GM18507 (cell line): ENCODE measurements at regions not wholly inside any gene's neighbourhood (a gene's known extent, or its start where the extent isn't known, plus 50 kb on each side); places are given as distances from the start of the nearest gene placed in this dataset.

Experiments
- DNase-seq: peaks from one replicate; pipeline ENCODE4 v3.0.0; 2011; ENCODE audit warnings: low read depth; ENCODE audit not compliant: insufficient read length; ENCODE audit errors: extremely low spot score
- FAIRE-seq: peaks from 2 replicates; lab custom pipeline; 2011; peaks lifted over from hg19 to GRCh38; lab: Jason Lieb, UNC

GRCh38 chr12:19885093-19885812 lies 446.0 kb downstream of the AEBP2 start:
- FAIRE-seq (no peak), DNase-seq (no peak)

GRCh38 chr12:19886065-19886464 lies 446.8 kb downstream of the AEBP2 start:
- DNase-seq (no peak), FAIRE-seq (no peak)

- FAIRE-seq (no peak), DNase-seq (no peak)
These were observed 447.4 kb downstream of the AEBP2 start for GRCh38 chr12:19886639-19887064.

DNA sequence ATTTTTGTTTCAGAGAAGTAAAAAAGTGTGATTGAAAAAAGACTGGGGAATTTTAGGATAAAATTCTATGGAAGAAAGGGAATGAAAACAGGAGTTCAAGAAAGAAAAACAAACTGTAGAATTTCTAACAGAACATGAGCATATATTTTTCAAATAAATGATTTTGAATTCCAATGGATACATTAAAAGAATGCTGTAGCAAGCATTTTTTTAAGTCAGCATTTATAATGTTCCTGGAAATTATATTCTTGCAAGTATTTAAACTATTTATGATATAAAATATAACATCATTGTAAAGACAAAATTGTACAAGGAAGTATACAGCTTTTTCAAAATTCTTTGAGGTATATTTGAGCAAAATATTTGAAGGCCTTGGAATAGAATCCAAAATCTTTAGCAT lies 450.7 kb downstream of the AEBP2 start:
- FAIRE-seq (no peak), DNase-seq (no peak)

DNA sequence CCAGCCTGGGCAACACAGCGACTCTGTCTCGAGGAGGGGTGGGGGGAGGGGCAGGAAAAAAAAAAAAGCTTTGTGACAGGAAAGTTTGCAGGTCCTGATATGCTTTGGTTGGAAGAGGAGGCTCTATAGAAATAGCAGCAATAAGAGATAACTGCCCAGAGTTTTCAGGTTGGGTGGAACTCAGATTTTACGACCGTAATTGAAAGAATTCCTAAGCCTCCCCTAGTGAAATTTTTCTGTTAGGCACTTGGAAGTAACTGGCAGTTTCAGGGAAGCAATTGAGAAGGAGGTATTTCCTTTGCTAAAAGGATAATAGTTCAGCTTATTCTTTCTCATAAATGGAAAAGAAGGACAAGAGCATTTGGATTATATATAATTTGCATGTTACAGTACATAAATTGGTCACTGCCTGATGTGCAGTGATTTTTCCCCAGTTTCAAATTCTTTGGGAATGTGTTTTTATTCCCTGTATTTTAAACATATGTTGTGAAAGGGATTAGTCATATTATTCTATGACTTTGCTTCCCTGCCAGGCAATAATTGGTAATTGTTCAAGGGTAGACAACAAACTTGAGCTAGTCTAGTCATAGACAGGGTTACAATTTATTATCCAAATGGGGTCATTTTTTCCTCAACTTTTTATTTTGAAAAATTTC lies 452.8 kb downstream of the AEBP2 start:
- FAIRE-seq (no peak), DNase-seq (no peak)

DNA sequence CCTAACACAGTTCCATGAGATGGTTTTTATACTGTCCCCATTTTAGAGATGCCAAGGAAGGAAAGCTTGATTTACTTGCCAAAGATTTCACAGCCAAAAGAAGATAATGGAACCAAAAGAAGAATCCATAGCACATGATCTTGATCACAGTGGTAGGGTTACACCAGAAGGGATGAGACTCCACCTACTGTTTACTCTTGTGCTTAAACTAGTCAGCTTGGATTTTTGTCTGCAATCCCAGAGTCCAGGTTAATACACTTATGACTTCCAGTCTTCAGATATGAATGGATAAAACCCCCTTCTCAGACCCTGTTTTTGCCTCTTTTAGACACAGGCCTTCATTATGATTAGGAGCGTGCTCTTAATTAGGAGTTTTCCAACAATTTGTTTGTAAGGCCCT lies 454.2 kb downstream of the AEBP2 start:
- FAIRE-seq (no peak), DNase-seq (no peak)

GRCh38 chr12:19894050-19894449 lies 454.8 kb downstream of the AEBP2 start:
- no peak for FAIRE-seq
- DNase-seq = no peak

GRCh38 chr12:19894803-19895202 lies 455.5 kb downstream of the AEBP2 start:
- FAIRE-seq (peak; percentile 33), DNase-seq (no peak)

GRCh38 chr12:19895246-19896020 lies 456.1 kb downstream of the AEBP2 start:
- DNase-seq = no peak
- no peak for FAIRE-seq

DNA sequence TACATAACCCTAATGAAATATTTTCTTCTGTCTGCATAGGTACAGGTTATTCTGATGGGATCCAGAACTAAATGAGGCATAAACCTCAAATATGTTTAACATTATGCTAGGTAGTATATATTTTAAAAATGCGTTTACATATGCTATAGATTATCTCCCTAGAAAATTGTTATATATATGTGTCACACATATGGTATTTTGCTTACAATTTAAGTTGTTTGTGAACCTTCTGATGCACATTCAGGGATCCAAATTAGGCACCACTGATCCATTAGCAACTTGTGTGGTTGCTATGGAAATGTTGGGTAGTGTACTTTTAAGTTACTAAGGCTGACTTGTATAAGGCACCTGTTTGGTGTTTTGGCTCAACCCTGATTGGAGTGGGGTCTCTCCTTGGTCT lies 456.7 kb downstream of the AEBP2 start:
- DNase-seq (no peak), FAIRE-seq (no peak)

- FAIRE-seq (no peak), DNase-seq (no peak)
These were observed 457.2 kb downstream of the AEBP2 start for GRCh38 chr12:19896534-19896933.

GRCh38 chr12:19897900-19898408 lies 458.7 kb downstream of the AEBP2 start:
- DNase-seq (no peak), FAIRE-seq (no peak)

DNA sequence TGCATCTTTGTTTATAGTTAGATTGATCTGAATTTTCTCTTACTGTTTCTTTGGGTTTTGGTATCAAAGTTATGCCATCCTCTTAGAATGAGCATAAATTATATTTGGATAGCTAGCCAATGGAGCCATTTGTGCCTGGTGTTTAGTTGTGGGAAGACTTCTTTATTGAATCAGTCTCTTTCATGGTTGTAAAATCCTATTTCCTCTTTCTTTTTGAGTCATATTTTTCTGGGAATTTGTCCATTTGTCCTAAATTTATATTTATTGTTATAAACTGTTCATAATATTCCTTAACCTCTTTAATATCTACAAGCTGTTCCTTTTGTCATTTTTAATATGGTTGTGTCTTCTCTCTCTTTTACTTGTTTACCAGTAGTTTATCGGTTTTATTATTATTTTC lies 462.5 kb downstream of the AEBP2 start:
- DNase-seq = no peak
- FAIRE-seq = no peak

GRCh38 chr12:19904819-19905218 lies 463.5 kb upstream of the PDE3A start:
- no peak for FAIRE-seq
- no peak for DNase-seq

DNA sequence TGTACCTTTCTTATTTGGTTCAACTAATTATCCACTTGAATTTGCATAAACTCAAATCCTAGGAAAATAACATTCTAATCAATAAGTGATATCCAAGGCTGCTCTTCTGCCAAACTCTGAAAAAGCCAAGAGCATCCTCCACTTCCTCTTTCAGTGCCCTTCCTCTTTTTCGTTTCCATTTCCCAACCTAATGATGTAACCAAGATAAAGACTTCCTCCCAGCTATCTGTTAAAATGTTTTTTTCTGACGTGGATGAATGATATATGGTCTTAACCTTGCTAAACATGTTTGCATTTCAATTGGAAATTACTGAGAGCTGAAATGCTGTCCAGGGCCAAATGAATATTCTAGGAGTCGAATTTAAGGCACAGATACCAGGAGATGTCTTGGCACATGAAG lies 459.5 kb upstream of the PDE3A start:
- DNase-seq (no peak), FAIRE-seq (no peak)

- no peak for FAIRE-seq
- DNase-seq = no peak
These were observed 458.9 kb upstream of the PDE3A start for GRCh38 chr12:19909418-19909817.

GRCh38 chr12:19910681-19911080 lies 457.7 kb upstream of the PDE3A start:
- no peak for DNase-seq
- FAIRE-seq = no peak

DNA sequence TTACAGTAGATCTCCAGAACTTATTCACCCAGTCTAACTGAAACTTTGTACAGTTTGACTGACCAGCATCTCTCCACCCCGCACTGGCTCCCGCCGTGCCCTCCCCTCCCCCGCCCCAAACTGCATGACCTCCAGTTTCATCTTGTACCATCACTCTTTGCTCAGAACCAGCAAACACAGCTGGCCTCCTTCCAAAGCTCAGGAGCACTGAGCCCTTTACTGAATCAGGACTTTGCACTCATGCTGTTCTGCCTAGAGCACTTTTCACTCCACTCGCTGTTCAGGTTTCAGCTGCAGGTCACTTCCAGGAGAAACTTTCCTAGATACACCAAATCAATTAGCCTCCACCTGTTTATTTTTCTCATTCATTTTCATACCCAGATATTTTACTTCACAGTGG lies 455.3 kb upstream of the PDE3A start:
- no peak for DNase-seq
- FAIRE-seq = no peak

DNA sequence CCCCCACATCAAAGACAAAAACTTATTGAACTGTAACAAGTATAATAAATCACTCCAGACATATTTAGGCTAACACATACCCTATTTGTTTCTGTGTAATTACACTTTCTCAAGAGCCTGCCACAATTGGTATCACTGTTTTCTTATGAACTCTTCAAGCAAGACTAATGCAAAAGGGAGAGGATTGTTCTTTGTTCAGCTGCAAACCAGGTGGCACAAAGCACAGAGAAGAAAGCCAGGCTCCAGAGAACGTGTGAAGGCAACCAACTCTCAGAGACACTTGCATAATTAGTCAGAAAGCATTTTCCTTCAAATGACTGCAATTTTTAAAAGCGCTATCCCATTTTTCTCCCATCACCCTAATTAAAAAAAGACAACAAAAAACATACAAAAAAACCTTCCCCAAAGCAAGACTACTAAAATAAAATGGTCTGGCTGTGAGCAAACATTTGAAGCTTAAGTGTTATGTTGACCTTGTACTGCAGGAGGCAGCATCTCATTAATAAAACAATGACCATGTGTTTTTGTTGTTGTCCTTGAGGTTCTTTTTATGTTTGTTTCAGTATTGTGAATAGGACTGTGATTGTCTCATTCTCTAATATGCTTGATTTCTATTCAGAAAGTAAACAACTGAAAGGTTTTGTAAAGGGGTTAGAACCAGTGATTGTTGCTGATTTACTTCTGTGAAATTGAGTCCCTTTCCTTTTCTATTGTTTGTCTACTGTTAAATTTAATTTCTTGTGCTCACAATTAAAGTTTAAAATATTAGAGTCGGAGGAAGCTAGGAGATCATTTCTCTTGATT lies 452.7 kb upstream of the PDE3A start:
- FAIRE-seq = no peak

More for the DNA sequence above, 452.7 kb upstream of the PDE3A start:
- DNase-seq = no peak
